Mammary epithelial cell (primary cell): ENCODE measurements at regions not wholly inside any gene's neighbourhood (a gene's known extent, or its start where the extent isn't known, plus 50 kb on each side); places are given as distances from the start of the nearest gene placed in this dataset.

ENCODE experiments used
- CTCF ChIP-seq, 2 donors: IDR thresholded peaks in 1 of 2; conservative IDR thresholded peaks in 1 of 2; 2 replicates each; pipeline ENCODE4 v1.5.1; 2011 to 2012; ENCODE audit warnings: inconsistent platforms in 2 of 2, low read length in 2 of 2, mild to moderate bottlenecking in 2 of 2, control low read depth in 1 of 2, low read depth in 1 of 2; ENCODE audit not compliant: insufficient read depth in 1 of 2; ENCODE audit errors: extremely low read depth in 1 of 2
- EZH2 ChIP-seq: IDR thresholded peaks from 2 replicates; pipeline ENCODE4 v1.6.1; 2012; ENCODE audit warnings: low read length, inconsistent platforms, borderline replicate concordance

- no peak for TF ChIP-seq CTCF (conservative IDR thresholded peaks at IDR 0.05 in 1 of 2, IDR thresholded peaks at IDR 0.05 in 1 of 2; ENCODE audit: extremely low read depth in 1 of 2, insufficient read depth in 1 of 2, low read depth in 1 of 2, low read length in 2 of 2)
- no peak for TF ChIP-seq EZH2
These were observed 60.7 kb upstream of the BLTP1 start for GRCh38 chr4:122091397-122091796.
